Activated CD4-positive, CD25-positive, alpha-beta regulatory T cell treated with anti-CD3 and anti-CD28 coated beads, Interleukin-2, amount 50 U/mL, for 72 hours (primary cell): ENCODE measurements at regions not wholly inside any gene's neighbourhood (a gene's known extent, or its start where the extent isn't known, plus 50 kb on each side); places are given as distances from the start of the nearest gene placed in this dataset.
A peak's percentile ranks its signal among the peaks of the same experiment; 100 is the strongest.

Source experiments
- DNase-seq: peaks from one replicate; pipeline ENCODE4 v3.0.0; 2021

GRCh38 chr1:13926556-13926955 is 226.6 kb downstream of the PRDM2 start:
- no peak for DNase-seq

DNA sequence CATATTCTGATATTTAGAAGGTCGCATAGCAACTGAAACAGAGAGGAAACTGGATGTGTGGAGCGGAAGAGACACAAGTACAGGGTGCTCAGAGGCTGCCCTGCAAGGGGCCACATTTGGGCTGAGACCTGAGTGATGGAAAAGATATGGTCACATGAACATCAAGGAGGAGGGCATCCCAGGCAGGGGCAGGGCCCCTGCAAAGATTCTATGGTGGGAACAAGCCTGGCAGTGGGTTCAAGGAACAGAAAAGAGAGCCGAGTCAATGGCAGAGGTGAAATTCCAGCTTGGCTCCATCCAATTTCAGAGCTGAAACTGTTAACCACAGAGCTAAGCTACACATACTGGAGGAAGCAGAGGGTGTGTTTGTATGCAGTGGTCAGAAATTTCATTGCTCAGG is 227.7 kb downstream of the PRDM2 start:
- no peak for DNase-seq

- DNase-seq = no peak
These were observed 229.3 kb downstream of the PRDM2 start for GRCh38 chr1:13929313-13929712.

- DNase-seq = no peak
These were observed 230.2 kb downstream of the PRDM2 start for GRCh38 chr1:13930151-13930550.

DNA sequence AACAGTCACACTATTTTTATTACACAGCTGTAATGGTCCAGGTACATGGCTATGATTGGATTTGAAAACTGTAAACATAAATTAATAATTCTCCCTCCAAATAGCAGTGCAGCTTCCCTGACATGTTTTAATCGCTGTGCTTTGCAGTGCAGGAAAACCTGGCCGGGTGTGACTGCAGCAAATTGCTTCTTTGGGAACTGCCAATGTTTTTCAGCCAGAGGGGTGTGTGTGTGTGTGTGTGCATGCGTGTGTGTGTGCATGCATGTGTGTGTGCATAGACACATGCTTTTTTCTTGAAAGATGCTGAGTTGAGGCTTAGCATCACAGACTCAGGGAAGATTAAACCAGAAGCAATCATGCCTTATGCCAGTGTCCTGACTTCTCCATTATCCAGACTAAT is 231.2 kb downstream of the PRDM2 start:
- DNase-seq = no peak

DNA sequence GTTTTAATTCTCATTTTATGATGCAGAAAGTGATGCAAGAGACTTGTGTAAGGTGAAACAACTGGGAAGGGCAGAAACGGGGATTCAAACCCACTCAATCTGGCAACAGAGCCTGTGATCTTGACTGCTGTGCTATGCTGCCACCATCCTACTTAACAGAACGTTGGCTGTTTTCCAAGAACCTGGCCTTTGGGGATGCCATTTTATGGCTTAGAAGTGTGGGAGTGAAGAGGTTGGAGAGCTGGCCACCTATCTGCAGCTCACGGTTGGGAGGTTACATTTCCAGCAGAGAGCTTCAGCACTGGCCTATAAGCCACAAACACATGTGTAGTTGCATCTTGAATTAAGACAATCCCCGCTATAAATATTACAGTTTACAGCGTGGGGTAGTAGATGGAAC is 235.3 kb downstream of the PRDM2 start:
- DNase-seq = no peak

DNA sequence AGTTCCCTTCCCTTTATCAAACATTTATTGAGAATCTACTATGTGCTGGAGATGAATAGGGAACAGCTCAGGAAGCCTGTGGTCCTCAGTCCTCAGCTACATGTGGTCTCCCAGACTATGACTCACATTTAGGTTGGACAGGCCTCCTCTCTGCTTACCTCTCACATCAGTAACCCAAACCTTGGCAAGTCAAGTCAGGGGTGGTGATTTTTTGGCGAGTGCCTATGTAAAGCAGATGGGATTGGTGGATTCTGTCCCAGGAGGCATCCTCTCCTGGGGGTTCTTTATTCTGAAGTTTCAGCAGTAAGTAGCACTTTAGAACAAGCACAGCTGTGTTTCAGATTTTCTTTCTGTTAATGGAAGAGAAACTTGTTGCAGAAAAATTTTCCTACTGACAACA is 241.3 kb downstream of the PRDM2 start:
- DNase-seq = no peak

GRCh38 chr1:13943055-13943454 is 243.1 kb downstream of the PRDM2 start:
- no peak for DNase-seq

DNA sequence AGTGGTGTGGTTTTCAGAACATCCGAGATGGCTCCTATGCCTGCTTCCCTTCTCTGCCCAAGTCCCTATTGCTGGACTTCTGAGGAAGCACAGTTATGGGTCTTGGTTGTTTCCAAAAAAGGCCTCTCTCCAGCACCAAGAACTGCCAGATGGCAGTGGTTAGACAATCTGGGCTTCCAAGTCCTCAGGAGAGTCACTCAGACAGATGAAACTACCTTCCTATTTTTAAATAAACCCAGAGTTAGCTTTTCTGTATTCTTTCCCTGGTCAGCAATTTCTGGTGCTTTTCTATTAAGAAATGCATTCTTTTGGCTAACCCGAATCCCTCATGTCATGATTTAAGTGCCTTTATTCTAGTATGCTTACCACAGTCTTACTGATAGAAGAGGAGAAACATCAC is 245.9 kb downstream of the PRDM2 start:
- DNase-seq = no peak

- no peak for DNase-seq
These were observed 247.7 kb downstream of the PRDM2 start for GRCh38 chr1:13947658-13948057.

GRCh38 chr1:13948396-13948795 is 248.4 kb downstream of the PRDM2 start:
- DNase-seq = no peak

GRCh38 chr1:13948888-13949391 is 249.0 kb downstream of the PRDM2 start:
- no peak for DNase-seq

DNA sequence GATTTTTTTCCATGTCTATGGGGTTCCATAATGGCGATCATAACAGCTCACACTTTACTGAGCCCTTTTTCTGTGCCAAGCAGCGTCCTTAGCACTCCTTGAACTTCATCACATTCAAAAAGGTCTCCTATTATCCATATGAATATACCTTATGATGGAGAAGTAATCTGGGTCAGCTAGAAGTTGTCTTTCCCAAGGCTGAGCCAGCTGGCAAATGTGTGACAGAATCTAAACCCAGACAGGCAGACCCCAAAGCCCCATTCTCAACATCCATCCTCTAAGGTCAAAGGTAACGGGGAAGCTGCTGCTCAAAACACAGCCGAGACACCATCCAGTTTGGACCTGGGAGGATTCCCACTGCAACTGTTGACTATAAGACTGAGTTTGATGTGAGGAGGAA is 249.6 kb downstream of the PRDM2 start:
- no peak for DNase-seq

DNA sequence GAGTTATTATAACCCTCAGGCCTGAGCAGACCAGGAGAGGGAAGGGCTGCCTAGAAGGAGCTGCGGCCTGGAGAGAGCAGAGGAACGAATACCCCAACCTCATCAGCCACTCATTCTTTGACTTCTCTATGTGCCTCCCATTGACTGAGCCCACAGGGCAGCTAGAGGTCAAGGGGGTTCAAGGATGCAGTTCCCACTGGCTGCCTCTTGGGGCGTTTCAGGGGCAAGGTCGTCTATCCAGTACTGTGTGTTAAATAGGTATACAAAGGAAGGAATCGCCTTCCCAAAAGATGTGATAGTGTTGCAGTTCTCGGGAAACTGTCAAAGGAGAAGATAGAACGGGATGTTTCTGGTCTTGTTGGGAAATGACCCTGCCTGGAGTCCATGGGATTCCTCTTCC is 250.6 kb downstream of the PRDM2 start:
- no peak for DNase-seq

DNA sequence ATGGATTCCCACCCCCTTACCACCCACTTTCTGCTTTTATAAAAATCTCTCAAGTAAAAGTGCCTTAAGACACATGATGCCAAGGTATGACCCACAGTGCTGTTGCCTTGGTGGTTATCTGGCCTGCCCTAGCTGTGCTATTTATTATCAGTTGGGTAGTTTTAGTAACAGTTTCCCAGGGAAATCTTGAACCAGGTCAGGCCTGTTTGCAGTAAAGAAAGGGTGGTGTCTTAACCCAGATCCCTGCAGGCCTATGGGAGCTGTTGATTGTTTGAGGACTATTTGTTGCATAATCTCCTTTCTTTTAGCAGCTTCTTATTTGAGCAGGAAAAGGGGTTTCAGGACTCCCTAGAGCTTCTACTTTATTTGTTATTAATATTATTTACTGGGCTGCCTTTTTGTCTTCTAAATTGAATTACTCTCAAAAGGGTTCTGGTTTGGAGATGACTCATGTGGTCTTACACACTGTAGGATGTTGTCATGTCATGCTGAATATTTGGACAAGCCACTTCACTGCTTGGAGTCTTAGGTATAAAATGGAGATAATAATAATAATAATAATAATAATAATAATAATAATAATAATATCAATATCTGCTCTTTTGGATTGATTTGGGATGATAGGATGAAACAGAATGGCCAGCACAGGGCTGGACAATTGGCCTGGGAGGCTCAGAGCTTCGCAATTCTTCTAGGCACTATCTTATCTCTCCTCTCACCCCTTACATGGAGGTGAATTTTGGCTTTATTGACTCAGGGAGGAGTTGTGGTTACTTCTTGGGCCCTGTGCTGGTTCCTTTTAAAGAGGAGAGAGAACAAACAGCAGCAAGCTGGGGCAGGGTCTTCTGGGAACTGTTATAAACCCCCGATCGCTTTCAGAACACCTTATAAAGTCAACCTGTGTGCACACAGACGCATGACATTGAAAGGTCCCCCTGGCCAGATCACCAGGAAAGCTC is 252.1 kb downstream of the PRDM2 start:
- no peak for DNase-seq

- DNase-seq = no peak
These were observed 253.0 kb downstream of the PRDM2 start for GRCh38 chr1:13952985-13953384.

GRCh38 chr1:13956393-13956792 is 256.4 kb downstream of the PRDM2 start:
- DNase-seq = no peak

DNA sequence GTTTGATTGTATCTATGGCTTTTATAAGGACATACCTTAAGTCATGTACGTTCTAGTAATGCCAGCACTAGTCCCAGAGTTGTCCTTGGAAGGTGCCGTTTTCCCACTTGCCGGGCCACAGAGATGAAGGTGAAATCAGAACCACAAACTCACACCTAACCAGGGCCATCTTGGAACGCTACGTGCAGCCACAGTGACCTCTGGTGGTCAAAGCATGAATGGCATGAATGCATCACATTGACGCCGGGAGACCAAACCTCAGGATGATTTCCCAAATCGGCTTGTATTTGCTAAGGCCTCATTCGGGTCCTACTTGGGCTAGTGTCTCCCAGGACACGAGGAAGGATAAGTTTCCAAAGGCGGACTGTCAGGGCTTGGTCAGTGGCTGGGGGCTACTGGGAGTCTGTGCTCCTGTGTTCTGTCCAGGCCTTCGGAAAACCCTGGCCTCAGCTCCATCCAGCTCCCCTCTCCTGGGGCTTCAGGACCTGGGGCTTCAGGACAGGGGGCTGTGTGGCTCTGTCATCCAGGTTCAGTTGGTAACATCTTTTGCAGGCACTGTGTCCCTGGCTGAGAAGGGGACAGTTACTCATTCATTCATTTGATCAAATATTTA is 260.5 kb downstream of the PRDM2 start:
- DNase-seq = peak; percentile 73

DNA sequence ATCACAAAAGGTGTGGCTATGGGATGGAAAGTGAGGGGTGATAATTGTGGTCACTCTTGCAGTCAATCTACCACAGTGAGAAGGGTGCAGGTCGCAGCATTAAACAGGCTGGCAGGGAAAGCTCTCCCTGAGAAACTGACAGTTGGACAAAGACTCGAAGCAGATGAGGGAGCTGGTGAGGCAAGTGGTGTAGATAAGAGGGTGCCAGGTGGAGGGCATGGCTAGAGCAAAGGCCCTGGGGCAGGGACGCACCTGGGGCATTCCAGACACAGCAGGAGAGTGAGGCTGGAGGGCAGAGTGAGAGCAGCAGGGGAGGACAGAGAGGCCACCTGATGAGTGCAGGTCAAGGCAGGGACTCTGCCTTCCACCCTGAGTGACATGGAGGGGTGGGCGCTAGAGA is 264.8 kb downstream of the PRDM2 start:
- DNase-seq = no peak

DNA sequence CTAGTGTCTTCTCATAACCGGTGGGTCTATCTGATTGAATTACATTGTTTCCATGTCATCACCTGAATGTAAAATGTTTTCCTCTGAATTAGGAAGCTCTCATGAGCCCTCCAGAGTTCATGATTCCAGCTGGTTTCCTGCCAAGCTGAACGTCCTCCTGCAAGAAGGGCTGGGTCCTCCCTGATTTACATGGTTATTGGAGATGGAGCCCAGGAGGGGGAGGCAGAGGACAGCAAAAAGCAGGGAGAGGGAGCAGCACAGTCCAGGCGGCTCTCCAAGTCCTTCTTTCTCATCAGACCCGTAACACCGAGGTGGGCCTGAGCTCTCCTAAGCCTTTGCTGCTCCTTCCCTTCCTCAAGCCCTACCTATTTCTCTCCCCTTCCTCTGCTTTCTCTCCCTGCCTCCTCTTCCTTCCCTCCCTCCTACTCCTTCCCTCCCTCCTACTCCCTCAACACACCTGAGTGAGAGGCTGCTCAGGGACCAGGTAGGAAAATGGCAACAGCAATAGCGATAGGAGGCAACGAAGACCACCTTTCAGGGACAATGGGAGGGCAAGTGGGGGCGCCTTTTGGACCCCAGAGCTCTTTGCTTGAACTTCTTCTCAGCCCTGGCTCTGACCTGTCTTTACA is 265.9 kb downstream of the PRDM2 start:
- no peak for DNase-seq

DNA sequence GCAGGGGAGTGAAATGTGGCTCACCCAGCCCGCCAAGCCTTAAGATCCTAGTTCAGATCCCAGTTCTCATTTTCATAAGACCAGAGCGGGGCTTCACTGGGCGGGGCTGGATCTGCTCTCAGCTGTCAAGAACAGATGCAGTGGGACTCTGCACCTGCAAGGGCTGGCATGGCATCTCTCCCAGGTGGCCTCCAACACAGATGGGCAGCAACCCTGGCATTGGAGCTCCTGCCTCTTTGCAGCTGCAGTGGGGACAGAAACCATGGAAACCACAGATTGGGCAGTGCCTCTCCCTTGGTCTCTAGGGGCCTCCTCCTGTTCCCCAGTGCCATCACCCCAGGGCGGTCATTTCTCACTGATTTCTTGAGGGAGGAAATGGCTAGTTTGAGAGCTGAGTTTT is 267.7 kb downstream of the PRDM2 start:
- DNase-seq = no peak

- DNase-seq = no peak
These were observed 268.4 kb downstream of the PRDM2 start for GRCh38 chr1:13968361-13968760.

DNA sequence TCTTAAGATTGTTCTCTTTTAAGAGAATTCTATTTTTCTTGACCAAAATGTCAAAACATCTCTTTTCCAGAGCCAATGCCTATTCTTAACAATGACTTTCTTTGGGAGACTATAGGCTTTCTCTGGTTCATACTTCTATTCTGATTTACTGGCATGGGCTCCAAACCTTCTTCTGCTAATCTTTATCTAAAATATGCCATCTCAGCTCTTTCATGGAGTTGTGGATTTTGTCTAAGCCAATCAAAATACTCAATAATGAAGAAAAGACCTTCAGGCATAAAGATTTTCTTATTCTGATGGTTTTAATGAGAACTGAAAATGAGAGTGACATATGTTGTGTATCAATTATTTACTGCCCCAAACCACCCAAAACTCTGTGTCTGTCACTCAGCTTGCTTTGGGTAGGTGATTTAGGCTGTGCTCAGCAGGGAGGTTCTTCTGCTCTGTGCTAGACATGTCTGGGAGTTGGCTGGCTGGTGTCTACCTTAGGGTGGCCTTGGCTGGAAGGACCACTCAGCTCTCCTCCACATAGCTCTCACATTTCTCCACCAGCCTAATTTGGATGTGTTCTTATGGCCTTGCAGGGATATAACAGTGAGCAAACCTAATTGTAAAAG is 270.8 kb downstream of the PRDM2 start:
- no peak for DNase-seq
